Activated naive CD4-positive, alpha-beta T cell treated with anti-CD3 and anti-CD28 coated beads, Interleukin-2, amount 50 U/mL, for 72 hours (primary cell): ENCODE measurements at regions not wholly inside any gene's neighbourhood (a gene's known extent, or its start where the extent isn't known, plus 50 kb on each side); places are given as distances from the start of the nearest gene placed in this dataset.
A peak's percentile ranks its signal among the peaks of the same experiment; 100 is the strongest.

Experiments
- ATAC-seq, 2 donors: fragments of 150-1000 bp; cut with Tn5 transposase; 2 replicates each; pipeline ENCODE4 v1.10.0; 2021; ENCODE audit warnings: mild to moderate bottlenecking in 2 of 2, moderate library complexity in 2 of 2
- DNase-seq, 2 donors: peaks; one replicate each; pipeline ENCODE4 v3.0.0; 2021 to 2022; ENCODE audit warnings: low spot score in 2 of 2
- H3K27ac Mint-ChIP-seq, 2 donors: one replicate each; pipeline ENCODE4 v1.8.0; 2022; ENCODE audit warnings: mild to moderate bottlenecking in 2 of 2, mixed read lengths in 2 of 2
- H3K36me3 Mint-ChIP-seq, 2 donors: one replicate each; pipeline ENCODE4 v1.8.0; 2022; ENCODE audit warnings: mixed read lengths in 2 of 2
- H3K9me3 Mint-ChIP-seq, 2 donors: one replicate each; pipeline ENCODE4 v1.8.0; 2022; ENCODE audit warnings: mixed read lengths in 2 of 2

DNA sequence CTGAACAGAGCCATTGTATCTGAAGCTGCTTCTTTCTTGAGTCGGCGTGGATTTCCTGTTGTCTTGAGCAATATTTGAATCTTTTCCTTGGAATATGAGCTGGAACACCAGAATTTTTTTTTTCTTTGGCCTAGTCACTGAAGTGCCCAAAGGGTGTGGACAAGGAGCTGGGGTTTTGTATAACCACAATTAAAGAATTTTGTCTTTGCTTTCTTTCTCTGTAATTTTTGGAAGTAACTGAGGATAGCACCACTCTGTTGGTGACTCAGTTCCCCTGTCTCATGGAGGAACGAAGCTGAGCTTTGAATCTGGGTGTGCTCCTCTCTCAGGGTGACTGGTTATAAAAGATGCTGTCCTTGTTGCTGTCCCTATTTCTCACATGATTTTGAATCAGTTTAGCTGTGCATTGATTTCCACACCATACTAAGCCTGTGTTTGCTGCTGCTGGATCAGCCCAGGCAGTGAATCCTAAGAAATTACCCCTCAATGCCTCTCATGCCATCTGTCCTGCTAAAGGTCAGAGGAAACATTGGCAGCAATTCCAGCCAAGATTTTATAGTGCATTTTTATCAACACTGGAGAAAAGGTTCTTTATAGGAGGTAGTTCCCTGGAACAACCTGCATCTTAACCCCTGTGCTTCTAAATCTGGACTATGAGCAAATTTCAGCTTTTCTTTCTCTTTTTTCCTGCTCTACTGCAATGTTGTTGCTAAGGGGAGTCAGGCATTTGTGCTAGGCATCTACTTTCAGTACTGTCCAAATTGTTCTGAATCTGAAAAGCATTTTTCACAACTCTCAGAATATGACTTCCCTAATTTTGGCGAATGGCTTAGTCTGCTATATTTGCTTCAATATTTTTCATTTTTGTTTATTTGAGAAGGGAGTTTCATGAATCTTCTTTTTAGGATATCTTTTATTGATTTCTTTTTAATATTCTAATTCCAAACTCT lies 540.8 kb downstream of the SOX6 start:
- ATAC-seq (no peak), DNase-seq (no peak)
- H3K27ac Mint-ChIP-seq, result no peak overlapping the region
- peaks cover 6 to 15% of the 10 kb centered on the region in 2 donors for H3K9me3 Mint-ChIP-seq
- H3K36me3 Mint-ChIP-seq, result peaks cover 0 to 5% of the 10 kb centered on the region in 2 donors

DNA sequence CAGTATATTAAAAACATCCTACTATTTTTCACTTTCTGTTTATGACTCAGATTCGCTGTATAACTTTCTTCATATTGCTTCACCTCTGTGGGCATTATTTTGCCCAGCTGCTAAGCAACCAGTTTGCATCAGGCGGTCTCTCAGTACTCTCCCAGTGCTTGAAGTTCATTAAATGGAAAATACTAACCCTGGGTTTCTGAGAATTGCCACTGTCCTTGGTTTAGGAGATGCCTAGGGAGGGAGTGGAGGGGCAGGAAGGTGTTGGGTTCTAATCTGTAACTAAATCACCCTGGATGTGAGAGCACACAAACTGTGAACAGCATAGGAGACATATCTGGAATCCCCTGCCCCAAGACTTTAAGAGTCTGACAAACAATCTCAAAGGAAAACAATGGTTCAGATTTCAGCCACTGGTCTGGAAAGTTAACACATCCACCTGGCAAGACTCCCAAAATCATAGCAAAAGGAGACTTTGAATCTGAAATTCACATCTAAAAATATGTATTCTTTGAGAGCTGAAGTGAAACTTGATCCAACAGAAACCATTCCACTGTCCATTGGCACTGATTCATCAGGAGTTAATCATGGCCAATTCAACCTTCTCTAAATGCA lies 540.0 kb downstream of the SOX6 start:
- Mint-ChIP-seq H3K9me3 (peaks cover 6 to 15% of the 10 kb centered on the region in 2 donors), H3K36me3 (peaks cover 0 to 5% of the 10 kb centered on the region in 2 donors), H3K27ac (no peak overlapping the region)
- no peak for DNase-seq
- peak in 1 of 2 donors; percentile 77 for ATAC-seq

DNA sequence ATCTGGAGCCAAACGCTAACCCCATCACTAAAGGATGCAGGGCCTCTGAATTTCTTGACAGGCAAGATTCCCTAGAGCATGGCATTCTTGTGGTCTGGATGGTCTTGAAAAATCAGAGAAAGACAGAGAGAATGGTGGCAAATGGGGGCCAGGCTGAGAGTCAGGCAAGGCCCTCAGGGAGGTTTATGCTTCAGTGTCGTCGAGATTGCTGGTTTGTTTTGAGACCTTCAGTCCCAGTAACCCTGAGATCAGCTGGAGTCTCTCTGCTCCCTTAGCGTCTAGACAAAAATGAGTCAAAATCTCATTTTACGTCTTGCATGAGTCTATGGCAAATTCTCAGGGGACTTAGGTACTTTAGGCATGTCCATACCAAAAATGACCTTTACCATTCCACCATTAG lies 539.3 kb downstream of the SOX6 start:
- Mint-ChIP-seq H3K36me3 (peaks cover 0 to 5% of the 10 kb centered on the region in 2 donors), H3K27ac (no peak overlapping the region), H3K9me3 (peaks cover 6 to 15% of the 10 kb centered on the region in 2 donors)
- ATAC-seq (no peak), DNase-seq (no peak)

DNA sequence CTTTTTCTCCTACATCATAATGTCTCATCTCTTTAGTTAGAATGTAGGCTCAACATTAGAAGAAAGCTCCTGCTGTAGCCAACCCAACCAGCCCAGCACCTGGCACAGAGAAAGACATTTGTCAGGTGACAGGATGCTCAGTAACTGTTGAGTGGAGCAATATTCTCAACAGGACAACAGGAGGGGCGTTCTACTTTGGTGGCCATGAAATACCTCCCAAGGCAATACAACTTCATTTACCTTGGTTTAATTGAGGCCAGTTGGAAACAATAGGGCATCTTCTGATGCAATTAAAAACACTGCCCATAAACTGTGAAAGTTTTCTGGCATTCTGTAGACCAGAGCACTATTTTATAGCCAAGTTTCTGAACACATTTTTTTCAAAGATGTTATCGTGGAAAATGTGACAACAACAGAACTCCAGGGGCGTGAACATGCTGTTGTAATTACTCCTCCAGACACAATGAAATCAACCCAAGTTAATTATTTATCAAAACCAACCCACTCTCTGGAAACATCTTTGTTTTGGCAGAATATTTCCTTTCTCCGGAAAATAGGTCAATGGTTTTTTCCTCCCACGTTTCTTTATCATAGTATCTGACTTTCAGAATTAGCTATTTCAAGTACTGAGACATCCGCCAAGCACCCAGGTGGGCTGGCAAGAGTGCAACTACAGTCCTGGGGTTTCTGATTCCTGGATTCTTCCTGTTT lies 538.1 kb downstream of the SOX6 start:
- DNase-seq (no peak), ATAC-seq (peak in 1 of 2 donors; percentile 50)
- Mint-ChIP-seq H3K9me3 (peaks cover 6 to 10% of the 10 kb centered on the region in 2 donors), H3K27ac (no peak overlapping the region), H3K36me3 (peaks cover 0 to 5% of the 10 kb centered on the region in 2 donors)

DNA sequence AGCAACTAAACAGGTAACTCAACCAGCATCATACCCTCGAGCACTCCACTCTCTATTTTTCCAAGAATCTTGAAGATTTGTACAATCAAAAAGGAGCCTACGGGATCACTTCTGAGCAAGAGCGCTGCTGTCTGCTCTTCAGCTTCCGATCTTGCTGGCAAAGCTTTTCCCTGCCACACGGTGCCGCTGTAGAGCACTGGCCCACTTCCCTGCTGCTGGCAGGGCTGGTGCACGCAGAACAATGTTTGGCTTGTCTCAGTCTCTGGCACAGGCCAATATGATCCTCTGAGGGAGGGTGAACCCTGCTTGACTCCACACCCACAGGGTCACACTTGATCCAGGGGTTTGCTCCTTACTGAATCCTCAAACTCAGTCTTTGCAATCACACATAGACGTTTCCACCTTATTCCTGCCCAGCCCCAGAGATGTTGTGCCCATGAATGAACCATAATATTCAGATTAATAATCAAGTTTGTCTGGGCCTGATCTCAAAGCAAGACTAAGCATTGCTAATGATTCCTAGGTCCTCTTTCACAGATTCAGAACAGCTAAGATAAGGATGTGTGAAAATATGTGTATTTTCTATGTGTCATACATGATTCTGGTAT lies 536.6 kb downstream of the SOX6 start:
- DNase-seq (peak in 1 of 2 donors; percentile 58), ATAC-seq (peak; percentile 29 to 34)
- H3K36me3 Mint-ChIP-seq, result peaks cover 0 to 5% of the 10 kb centered on the region in 2 donors
- H3K9me3 Mint-ChIP-seq, result peaks cover 4 to 10% of the 10 kb centered on the region in 2 donors
- H3K27ac Mint-ChIP-seq, result no peak overlapping the region

DNA sequence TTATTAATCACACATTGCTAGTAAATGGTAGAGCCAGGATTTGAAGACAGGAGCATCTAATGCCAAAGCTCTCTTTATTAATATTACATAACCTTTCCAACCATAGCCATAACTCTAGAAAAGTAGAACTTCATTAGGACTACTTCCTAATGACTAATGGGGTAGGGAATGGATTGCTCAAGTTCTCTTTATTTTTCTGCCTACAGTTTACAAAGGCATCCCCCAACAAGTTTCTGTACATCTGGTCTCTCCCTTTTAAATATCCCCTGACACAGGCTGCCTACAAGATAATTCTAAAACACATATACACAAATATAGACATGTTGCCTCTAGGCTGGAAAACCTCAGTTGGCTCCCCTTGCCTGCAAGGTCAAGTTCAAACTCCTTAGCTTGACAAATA lies 534.9 kb downstream of the SOX6 start:
- ATAC-seq (no peak), DNase-seq (no peak)
- Mint-ChIP-seq H3K27ac (no peak overlapping the region), H3K36me3 (peaks cover 0 to 5% of the 10 kb centered on the region in 2 donors), H3K9me3 (peaks cover 0 to 6% of the 10 kb centered on the region in 2 donors)

DNA sequence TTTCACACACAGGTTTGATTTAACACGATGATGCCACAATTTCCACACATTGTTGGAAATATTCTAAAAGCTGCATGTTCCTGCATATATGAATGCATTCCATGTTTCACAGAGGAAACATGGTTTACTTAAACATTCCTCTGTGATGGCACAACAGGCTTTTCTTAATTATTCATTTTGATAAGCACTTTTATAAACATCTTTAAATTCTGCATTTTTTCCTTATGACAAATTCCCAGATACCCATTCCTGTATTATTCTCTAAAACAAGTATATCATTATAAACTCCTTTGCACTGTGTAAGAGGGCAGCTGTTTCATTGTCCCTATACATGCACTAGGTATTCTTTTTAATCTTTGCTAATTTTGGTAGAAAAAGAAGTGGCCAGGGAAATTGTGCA lies 532.3 kb downstream of the SOX6 start:
- DNase-seq (no peak), ATAC-seq (no peak)
- H3K27ac Mint-ChIP-seq, result no peak overlapping the region
- no peaks in the 10 kb centered on the region for H3K9me3 Mint-ChIP-seq
- no peaks in the 10 kb centered on the region for H3K36me3 Mint-ChIP-seq

DNA sequence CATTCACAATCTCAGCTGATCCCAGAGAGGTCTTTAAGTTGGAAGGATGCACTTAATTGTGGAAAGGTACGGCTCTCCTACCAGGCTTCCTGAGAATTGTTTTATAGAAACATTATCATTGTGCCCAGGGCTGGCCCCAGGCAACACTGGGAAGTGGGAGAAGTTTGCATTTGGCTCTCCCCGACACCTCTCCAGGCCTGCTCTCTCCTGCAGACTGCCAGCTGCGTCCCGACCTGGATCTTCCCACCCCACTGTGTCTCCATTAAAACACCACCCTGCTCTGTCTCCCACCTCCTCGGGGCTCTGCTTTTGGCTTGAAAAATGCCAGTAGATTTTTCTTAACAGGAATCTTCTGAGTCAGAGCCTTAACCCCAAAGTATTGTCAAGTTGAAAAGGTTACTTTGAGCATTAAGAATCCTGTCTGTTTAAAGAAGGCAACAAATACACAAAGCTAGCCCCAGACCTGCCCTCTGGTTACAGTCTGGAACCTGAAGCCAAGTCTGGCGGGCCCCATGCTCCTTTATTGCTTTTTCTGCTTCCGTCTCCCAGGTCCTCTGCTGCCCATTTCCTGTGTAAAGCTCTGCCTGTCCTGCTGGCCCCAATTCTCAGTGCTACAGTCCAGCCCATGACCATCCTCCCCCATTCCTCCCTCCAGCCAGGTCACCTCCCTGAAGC lies 530.2 kb downstream of the SOX6 start:
- no peak for ATAC-seq
- DNase-seq, result no peak
- no peaks in the 10 kb centered on the region for H3K9me3 Mint-ChIP-seq
- H3K27ac Mint-ChIP-seq, result no peak overlapping the region
- no peaks in the 10 kb centered on the region for H3K36me3 Mint-ChIP-seq

DNA sequence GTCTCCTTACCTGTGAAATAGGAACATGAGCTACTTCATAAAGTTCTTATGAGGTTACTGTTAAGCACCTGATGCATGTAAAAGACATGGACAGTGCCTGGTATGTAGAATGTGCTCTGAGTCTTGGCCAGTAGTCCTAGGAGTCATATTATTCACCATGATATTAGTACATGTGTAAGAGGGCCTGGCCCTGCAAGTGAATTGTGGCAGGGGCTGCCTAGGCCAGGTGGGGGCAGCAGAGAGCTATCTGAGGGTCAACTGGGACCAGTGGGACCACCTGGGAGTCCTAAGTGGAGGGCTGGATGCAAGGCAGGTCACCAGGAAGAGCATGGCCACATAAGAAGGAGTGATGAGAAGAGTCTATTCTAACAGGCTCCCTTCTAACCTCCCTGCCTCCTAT lies 529.5 kb downstream of the SOX6 start:
- DNase-seq (peak in 1 of 2 donors; percentile 11), ATAC-seq (no peak)
- Mint-ChIP-seq H3K9me3 (no peaks in the 10 kb centered on the region), H3K36me3 (no peaks in the 10 kb centered on the region), H3K27ac (no peak overlapping the region)

DNA sequence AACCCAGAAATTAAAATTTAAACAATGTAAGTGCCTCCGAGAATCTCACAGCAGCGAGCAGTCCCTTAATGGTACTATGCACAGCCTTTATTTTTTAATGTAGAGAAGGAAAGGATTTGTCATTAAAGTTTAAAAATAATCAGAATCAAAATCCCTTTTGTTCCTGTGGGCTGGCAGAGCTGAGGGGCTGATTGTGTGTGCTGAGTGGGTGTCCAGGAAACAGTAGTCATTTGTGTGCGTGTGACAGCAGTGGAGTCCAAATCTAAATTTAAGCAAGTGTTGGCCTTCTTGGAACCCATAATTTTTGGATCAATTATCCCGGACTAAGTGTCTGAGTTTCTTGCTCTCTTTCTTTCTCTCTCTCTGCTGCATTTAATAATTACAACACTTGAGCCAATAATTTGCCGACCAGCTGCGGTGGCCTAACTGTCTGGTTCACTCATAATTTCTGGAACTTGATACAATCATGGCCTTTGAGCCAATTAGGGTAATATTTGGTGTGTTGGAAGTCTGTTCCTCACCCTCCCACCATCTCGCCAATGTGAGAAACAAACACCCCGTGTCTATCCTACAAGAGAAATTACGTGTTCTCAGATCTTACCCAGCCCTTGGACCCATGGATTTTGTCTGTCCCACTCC lies 528.0 kb downstream of the SOX6 start:
- DNase-seq (no peak), ATAC-seq (no peak)
- Mint-ChIP-seq H3K9me3 (no peaks in the 10 kb centered on the region), H3K27ac (no peak overlapping the region), H3K36me3 (no peaks in the 10 kb centered on the region)

DNA sequence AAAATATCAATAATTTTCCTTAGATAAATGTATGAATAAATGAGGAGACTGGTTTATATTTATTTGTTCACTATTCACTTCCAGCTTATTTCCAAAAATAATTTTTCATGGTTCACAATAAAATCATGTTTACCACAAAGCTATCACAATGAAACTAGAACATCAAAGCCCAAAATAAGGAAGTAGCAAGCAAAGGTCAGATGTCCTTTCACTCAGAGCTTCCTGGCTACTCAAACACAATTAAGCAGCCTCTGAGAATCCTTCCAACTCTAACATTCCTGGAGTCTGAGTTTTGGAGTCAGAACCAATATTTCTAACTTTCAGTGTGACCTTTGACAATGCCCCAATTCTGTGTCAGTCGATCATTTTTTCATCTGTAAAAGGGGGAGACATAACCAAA lies 527.0 kb downstream of the SOX6 start:
- H3K27ac Mint-ChIP-seq, result no peak overlapping the region
- no peaks in the 10 kb centered on the region for H3K36me3 Mint-ChIP-seq
- ATAC-seq (no peak), DNase-seq (no peak)
- no peaks in the 10 kb centered on the region for H3K9me3 Mint-ChIP-seq

DNA sequence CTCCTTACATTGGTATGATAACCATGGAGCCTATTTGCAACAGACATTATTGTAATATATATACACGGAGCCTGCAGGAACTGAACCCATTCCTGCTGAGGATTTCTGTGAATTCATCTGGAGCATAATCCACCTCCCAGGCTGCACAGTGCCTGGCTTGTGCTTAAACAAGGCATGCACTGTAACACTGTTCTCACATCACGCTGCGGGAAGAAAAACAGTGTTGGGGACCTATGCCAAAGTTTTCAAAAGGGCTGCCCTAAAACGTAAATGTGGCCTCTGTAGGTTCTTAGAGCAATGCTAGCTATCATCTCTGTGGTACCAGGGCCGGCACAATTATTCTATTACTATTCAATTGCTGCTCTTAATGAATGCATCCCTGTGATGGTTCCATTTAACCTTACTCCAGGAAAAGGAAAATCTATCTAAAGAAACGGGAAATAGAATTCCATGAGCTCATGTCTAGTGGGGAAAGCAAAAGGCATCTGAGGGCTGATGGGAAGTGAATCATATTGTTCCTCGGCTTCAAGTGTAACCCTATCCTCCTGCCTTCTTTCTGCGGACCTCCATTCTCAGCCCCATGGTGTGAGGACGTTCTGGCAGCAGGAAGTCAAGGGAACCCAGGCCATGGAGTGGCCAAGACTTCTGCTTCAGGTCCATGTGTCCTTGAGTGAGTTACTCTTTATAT lies 525.5 kb downstream of the SOX6 start:
- Mint-ChIP-seq H3K36me3 (no peaks in the 10 kb centered on the region), H3K9me3 (no peaks in the 10 kb centered on the region), H3K27ac (no peak overlapping the region)
- DNase-seq (no peak), ATAC-seq (no peak)

DNA sequence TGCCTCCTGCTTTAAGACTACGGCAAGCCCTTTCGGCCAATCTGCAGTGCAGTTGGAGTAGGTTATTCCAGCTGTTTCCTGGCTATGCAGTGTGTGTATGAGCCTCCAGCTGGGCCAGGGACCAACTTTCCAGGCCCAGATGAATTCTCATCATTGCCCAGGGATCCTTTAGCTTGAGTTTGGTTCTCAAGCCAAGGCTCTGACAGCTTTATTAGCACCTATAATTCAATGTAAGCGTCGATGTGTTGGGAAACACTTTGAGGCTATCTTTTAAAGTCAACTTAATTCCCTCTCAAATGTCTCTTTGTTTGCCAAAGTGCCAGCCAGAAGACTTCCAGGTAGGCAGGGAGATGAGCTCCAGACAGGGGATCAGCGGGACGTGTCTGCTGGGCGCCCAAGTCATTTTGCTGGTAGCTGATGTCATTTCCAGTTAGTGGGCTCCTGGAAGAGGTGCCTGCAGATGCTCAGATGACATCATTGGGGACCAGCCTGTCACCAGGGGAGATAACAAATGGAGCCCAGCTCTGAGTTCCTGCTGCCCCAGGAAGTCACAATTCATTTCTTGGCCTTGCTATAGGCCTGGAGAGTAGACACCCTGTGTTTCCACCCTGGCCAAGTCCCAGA lies 520.4 kb downstream of the SOX6 start:
- no peak for DNase-seq
- Mint-ChIP-seq H3K27ac (no peak overlapping the region), H3K9me3 (no peaks in the 10 kb centered on the region), H3K36me3 (no peaks in the 10 kb centered on the region)
- ATAC-seq, result no peak

DNA sequence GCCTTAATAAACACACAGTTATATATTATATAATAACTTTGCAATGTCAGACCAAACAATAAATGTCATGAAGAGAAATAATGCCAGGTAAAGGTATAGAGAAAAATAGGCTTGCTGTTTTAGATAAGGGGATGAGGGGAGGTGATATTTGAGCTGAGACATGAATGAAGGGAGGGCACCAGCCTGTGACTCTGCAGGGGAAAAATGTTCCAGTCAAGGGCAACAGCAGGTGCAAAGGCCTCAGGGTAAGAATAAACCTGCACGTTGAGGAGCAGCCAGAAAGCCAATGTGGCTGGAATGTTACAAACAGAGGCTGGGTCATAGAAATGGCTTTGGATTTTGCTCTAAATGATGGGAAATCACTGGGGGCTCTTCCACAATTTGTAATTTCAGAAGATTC lies 519.6 kb downstream of the SOX6 start:
- no peak overlapping the region for H3K27ac Mint-ChIP-seq
- no peaks in the 10 kb centered on the region for H3K36me3 Mint-ChIP-seq
- ATAC-seq (no peak), DNase-seq (no peak)
- H3K9me3 Mint-ChIP-seq, result no peaks in the 10 kb centered on the region

DNA sequence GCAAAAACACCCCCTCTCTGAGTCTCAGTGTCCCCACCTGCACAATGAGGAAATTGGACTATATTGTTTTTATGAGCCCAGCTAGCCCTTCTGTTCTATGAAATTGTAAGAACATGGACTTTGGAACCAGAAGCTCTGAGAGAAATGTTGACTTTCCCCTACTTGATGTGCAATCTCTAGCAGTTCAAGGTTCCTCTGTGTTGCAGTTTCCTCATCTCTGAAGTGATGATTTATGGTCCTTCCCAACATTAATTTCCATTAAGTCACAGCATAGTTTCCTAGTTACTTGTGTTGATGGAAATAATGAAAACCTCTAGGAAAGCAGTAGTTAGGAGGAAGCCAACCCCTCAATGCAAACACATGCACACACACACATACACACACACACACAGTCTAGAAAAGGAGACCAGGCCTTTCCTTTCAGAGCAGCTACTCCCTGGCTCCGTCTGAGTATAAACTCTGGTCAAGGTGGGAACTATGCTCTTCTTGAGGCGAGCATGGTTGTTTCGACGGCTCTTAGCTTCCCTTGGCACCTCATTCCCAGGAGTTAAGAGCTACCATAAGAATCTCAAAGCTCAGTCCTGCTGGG lies 518.4 kb downstream of the SOX6 start:
- DNase-seq, result no peak
- Mint-ChIP-seq H3K9me3 (no peaks in the 10 kb centered on the region), H3K36me3 (no peaks in the 10 kb centered on the region), H3K27ac (no peak overlapping the region)
- ATAC-seq, result no peak
